ENCODE measurements at regions not wholly inside any gene's neighbourhood (a gene's known extent, or its start where the extent isn't known, plus 50 kb on each side); places are given as distances from the start of the nearest gene placed in this dataset.

DNA sequence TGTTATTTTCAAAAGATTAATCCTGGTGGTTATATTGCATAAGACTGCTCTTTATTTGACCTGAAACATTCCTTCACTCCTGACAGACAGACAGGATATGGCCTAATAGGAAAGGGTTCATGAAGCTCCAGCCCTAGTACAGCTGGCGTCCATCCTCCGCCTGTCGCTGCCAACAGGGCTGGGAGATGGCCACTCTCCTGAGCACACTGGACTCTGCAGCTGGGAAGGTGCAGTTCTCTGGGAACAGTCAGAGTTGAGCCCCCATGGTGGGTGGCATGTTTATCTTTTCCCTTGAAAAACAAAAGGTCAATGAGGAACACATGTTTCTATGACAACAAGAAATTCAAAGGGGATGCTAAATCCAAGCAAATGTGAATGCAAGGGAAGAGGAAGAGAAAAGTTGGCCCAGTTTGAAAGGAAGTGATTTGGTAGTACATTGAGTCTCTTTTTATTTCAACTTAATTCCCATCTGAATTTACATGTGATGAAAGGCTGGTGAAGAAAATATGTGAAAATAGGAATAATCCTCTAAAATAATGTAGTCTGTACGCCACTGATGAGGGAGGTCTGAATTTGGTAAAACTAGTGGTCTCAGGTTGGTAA is 89.9 kb upstream of the DCN start:
- ATAC-seq = no peak

DNA sequence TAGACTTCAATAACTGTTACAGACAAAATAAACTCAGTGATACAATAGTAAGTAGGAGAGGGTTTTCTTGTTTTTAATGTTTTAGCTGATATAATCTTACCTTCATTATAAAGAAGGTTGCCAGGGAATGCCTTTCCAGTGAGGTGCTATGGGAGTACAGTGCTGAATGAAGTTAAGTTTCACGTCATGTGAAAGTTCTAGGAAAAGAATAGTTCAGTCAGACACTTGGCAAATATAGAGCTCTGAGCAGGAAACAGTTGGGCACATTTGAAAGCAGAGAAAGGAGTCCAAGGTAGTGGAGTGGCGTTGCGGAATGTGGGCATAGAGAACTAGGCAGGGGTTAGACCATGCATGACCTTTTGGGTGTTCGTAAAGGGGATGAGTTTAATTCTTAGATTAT is 88.6 kb upstream of the DCN start:
- POLR2A ChIA-PET = interaction anchor here (1.0 kb wide), 1 partner anchor 24 kb away, joined by 4 read pairs; no protein-coding TSS in a partner anchor
- ATAC-seq (no peak), DNase-seq (no peak)
- no peak overlapping the region for H3K27ac Mint-ChIP-seq
- H3K4me1 Mint-ChIP-seq (ENCODE audit: low read depth) = no peaks in the 10 kb centered on the region
- H3K4me3 Mint-ChIP-seq = no peak overlapping the region
- no peaks in the 10 kb centered on the region for H3K9me3 Mint-ChIP-seq
- peaks cover 10% of the 10 kb centered on the region for H3K27me3 Mint-ChIP-seq
- CTCF ChIA-PET = no interaction called here
- TF ChIP-seq, protein P1, sequence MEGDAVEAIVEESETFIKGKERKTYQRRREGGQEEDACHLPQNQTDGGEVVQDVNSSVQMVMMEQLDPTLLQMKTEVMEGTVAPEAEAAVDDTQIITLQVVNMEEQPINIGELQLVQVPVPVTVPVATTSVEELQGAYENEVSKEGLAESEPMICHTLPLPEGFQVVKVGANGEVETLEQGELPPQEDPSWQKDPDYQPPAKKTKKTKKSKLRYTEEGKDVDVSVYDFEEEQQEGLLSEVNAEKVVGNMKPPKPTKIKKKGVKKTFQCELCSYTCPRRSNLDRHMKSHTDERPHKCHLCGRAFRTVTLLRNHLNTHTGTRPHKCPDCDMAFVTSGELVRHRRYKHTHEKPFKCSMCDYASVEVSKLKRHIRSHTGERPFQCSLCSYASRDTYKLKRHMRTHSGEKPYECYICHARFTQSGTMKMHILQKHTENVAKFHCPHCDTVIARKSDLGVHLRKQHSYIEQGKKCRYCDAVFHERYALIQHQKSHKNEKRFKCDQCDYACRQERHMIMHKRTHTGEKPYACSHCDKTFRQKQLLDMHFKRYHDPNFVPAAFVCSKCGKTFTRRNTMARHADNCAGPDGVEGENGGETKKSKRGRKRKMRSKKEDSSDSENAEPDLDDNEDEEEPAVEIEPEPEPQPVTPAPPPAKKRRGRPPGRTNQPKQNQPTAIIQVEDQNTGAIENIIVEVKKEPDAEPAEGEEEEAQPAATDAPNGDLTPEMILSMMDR (IDR thresholded peaks at IDR 0.05) = no peak
- no peaks in the 10 kb centered on the region for H3K36me3 Mint-ChIP-seq (ENCODE audit: low read depth)
- intact Hi-C loops (cut with micrococcal nuclease) = no loop called here

More for the DNA sequence above, 89.9 kb upstream of the DCN start:
- no peak overlapping the region for H3K4me3 Mint-ChIP-seq
- intact Hi-C loops (cut with micrococcal nuclease) = no loop called here
- TF ChIP-seq, protein P1 (IDR thresholded peaks at IDR 0.05) = no peak
- H3K27ac Mint-ChIP-seq = no peak overlapping the region
- POLR2A ChIA-PET = no interaction called here
- peaks cover 9% of the 10 kb centered on the region for H3K27me3 Mint-ChIP-seq
- CTCF ChIA-PET = no interaction called here
- H3K36me3 Mint-ChIP-seq (ENCODE audit: low read depth) = no peaks in the 10 kb centered on the region
- no peaks in the 10 kb centered on the region for H3K9me3 Mint-ChIP-seq
- no peak for DNase-seq
- H3K4me1 Mint-ChIP-seq (ENCODE audit: low read depth) = no peaks in the 10 kb centered on the region

DNA sequence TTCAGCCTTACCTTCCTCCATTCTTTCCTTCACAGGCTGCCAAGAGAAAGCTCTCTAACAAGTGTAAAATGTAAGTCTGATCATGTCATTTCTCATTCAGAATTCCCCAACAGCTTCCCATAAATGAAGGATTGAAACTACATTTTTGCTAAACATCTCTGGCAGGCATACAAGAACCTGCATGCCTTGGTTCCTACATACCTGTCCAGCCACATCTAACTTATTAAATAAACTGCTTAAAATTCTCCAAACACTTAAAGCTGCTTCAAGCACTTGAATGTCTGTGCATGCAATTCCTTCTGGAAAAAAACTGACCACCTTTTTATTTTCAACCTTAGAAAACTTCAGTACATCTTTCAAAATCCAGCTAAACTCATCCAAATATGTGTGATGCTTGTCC is 84.4 kb upstream of the DCN start:
- intact Hi-C loops (cut with micrococcal nuclease) = no loop called here
- no peaks in the 10 kb centered on the region for H3K9me3 Mint-ChIP-seq
- H3K36me3 Mint-ChIP-seq (ENCODE audit: low read depth) = no peaks in the 10 kb centered on the region
- H3K27ac Mint-ChIP-seq = no peak overlapping the region
- H3K27me3 Mint-ChIP-seq = peaks cover 12% of the 10 kb centered on the region
- ChIA-PET POLR2A (no interaction called here), CTCF (interaction anchor here (1.2 kb wide), 1 partner anchor 13 kb away, joined by 6 read pairs; no protein-coding TSS in a partner anchor)
- H3K4me3 Mint-ChIP-seq = no peak overlapping the region
- ATAC-seq (no peak), DNase-seq (no peak)
- TF ChIP-seq, protein P1 (IDR thresholded peaks at IDR 0.05) = no peak
- no peaks in the 10 kb centered on the region for H3K4me1 Mint-ChIP-seq (ENCODE audit: low read depth)

DNA sequence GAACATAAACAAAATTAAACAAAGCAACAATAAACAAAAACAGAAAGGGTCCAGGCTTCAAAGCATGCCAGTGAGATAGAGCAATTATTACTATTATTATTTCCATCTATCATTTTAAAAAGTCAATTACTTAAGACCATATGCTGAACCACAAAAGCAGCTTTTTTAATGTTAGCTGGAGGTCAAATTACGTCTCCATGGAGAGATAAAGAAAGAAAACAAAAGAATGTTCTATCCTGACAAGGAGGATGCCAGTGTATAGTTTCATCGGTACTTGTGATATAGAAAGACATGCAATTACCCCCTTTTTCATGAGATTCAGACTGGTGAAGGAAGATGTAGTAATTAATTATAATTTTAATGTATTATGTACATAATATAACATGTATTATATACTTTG is 81.6 kb upstream of the DCN start:
- ChIA-PET POLR2A (no interaction called here), CTCF (no interaction called here)
- H3K27ac Mint-ChIP-seq = no peak overlapping the region
- no peak overlapping the region for H3K4me3 Mint-ChIP-seq
- H3K27me3 Mint-ChIP-seq = peaks cover 10% of the 10 kb centered on the region
- no peak for ATAC-seq
- no peak for DNase-seq
- no peaks in the 10 kb centered on the region for H3K36me3 Mint-ChIP-seq (ENCODE audit: low read depth)
- no peaks in the 10 kb centered on the region for H3K9me3 Mint-ChIP-seq
- intact Hi-C loops (cut with micrococcal nuclease) = no loop called here
- H3K4me1 Mint-ChIP-seq (ENCODE audit: low read depth) = no peaks in the 10 kb centered on the region
- TF ChIP-seq, protein P1 (IDR thresholded peaks at IDR 0.05) = no peak

DNA sequence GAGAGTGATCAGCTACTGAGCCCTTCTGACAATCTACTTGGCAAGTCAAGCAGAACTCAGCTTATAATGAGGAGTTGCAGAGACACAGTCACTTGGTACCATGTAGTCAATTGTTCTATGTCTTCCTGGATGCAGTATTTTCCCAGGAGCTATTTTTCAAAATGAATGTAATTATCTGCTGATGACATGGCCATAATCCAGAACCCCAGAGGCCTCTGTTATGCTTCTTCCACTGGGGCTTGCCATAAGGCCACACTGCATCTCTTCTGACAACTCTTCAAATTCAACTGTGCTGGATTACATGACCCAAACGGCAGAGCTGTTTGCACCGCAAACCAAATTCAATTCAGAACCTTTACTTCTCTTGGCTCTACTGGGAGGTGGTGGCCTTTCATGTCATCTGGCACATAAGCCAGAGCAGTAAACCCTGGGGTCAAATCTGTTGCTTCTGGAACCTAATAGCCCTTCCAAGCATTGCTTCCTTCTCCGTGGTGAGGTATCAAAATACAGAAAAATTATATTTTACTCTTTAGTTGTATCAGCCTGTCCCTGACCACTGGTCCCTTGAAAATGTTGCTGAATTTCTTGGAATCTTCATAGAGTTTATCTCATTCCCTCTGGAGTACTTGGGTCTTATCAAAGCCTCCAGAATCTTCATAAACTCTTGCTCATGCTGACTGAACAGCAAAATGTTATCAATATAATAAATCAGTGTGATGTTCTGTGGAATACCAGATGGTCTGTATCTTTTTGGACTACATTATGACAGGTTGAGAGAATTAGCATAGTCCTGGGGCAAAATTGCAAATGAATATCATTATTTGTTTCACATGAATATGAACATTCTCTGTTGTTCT is 79.4 kb upstream of the DCN start:
- ChIA-PET CTCF (no interaction called here), POLR2A (no interaction called here)
- TF ChIP-seq, protein P1 (IDR thresholded peaks at IDR 0.05) = no peak
- intact Hi-C loops (cut with micrococcal nuclease) = no loop called here
- DNase-seq = no peak
- Mint-ChIP-seq H3K4me3 (no peak overlapping the region), H3K4me1 (ENCODE audit: low read depth) (no peaks in the 10 kb centered on the region), H3K9me3 (no peaks in the 10 kb centered on the region), H3K27me3 (peaks cover 6% of the 10 kb centered on the region), H3K36me3 (ENCODE audit: low read depth) (no peaks in the 10 kb centered on the region), H3K27ac (no peak overlapping the region)
- no peak for ATAC-seq

Measured in activated CD8-positive, alpha-beta T cell treated with anti-CD3 and anti-CD28 coated beads for 36 hours (primary cell).